ENCODE measurements at regions not wholly inside any gene's neighbourhood (a gene's known extent, or its start where the extent isn't known, plus 50 kb on each side); places are given as distances from the start of the nearest gene placed in this dataset.

GRCh38 chr2:60318544-60318943 is 234.9 kb downstream of the BCL11A start:
- no peak for DNase-seq

DNA sequence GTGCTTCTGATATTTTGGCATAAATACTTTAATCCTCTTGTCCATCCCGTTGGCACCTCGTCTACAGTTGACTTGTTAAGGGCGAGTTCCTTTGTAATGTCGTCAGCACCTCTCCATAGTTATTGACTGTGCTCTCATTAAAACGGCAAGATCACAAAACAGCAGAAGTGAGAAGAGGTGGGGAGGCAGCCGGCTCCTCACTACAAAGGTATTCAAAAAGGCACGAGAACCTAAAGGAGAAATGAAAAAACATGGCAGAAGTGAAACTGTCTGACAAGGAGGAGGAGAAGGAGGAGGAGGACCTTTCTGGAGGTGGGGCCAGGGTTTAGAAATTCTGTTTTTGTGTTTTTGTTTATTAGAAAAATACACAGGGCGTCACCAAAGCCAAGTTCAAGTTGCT is 235.6 kb downstream of the BCL11A start:
- DNase-seq, result no peak

DNA sequence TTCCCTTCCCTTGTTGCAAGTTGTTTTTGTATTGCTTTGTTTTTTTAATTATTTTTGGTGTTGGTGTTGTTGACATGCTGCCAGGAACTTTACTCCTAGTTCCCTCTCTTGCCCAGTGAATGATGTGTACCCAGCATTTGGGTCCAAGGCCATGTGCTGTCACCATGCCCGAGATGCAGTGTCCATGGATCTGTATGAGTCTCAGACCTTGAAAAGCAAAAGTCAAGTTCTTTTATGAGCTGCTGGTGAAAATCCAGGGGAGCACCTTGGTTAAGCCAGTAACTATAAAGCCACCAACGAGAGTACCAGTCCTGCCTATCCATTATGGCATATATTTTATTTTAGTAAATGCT is 236.4 kb downstream of the BCL11A start:
- DNase-seq, result no peak

DNA sequence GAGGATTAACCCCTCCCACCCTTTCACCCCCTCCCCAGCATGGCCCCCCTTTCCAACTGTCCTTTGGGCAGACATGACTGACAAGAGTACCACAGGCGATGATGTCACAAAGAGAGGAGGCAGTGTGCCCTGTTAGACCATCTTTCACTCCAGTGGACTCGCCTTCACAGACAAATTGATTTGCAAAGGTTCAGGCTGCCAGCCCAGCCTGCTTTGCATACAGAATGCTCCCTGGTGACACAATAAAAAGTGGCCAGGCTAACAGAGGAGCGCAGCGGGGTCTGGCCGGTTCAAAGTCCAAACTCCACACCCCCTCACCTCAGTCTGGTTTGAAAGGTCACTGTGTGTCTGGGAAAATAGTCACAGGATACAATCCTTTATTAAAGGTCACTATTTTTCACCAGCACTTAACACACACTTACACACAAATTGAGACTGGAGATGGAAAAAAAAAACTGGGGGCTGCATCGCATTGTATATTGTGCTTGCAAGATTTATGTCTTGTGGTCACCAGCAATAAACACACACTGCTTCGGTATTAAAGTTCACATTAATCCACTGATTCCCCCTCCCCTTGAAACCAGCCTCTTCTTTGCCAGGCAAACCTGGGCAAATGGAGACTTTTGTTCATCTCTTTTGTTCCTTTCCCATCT is 236.9 kb downstream of the BCL11A start:
- DNase-seq, result no peak

GRCh38 chr2:60313470-60314172 is 239.8 kb downstream of the BCL11A start:
- no peak for DNase-seq

GRCh38 chr2:60312618-60313017 is 240.8 kb downstream of the BCL11A start:
- peak; percentile 45 for DNase-seq

GRCh38 chr2:60311524-60311923 is 241.9 kb downstream of the BCL11A start:
- peak; percentile 16 for DNase-seq

DNA sequence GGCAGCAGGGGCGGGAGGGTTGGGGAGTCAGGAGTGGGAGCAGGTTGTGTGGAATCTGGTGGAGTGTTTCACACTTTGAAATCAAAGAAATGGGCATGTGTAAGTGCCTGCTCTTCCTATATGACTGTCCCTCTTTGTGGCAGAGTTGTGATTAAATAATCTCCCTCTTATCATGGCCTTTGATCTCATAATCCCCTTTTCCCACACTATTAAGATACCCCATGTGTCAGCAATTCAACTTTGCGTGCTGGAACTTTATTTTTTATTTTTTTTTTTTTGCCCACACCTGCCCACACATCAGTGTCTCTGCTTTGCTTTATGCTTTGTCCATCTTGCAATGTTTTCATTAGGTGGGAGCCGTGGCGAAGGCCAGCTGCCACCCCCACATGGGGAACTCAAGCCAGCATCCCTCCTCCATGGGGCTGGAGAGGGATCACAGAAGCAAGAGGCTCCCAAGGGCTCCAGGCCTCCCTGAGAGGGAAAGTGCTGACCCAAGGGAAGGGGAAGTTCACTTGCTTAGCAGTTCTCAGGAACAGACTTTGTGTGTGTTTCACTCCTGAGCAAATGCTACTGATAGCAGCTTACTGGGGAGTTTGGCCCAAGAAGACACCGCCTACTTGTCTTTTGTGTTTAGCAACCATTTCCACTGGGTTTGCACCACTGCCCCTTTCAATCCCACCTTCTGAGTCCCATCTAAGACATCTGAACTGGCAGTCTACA is 243.4 kb downstream of the BCL11A start:
- no peak for DNase-seq

GRCh38 chr2:60309336-60309735 is 244.1 kb downstream of the BCL11A start:
- no peak for DNase-seq

GRCh38 chr2:60306267-60306861 is 247.1 kb downstream of the BCL11A start:
- no peak for DNase-seq

- no peak for DNase-seq
Measured at GRCh38 chr2:60303680-60304079, 249.8 kb downstream of the BCL11A start.

GRCh38 chr2:60302377-60303126 is 250.9 kb downstream of the BCL11A start:
- DNase-seq, result no peak

GRCh38 chr2:60301726-60302125 is 251.7 kb downstream of the BCL11A start:
- DNase-seq, result no peak

GRCh38 chr2:60299179-60299578 is 254.3 kb downstream of the BCL11A start:
- DNase-seq, result no peak

- no peak for DNase-seq
Measured at GRCh38 chr2:60298006-60298696, 255.3 kb downstream of the BCL11A start.

DNA sequence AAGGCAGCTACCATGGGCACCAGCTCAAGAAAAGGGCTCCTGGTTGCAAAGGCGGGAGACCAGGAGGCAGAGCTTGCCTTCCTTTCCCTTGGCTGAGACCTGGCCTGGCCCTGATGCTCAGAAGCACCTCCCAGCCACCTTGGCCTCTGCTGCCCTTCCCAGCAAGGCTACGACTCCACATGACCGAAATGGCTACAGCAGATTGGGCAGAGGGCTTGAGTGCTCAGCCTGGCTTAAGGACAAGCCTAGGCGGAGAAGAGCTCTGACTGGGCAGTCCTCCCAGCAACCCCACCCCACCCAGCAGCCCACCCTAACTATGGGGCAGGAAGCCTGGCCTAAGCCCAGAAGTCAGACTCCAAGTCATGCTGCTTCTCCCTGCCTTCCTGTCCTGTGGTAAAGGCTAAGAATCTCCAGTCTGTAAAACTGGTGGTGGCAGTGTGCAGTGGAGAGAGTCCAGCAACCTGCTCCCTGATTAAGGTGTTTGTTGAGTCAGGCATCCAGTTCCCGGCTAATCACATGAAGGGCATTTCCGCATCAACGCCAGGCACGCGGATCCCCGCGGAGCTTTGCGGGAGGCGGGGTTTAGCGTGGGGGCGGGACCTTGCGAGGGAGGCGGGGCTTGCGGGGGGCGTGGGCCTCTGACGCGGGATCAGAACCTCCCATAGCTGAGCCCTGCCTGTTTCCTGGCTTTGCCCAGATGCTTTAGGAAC is 256.0 kb downstream of the BCL11A start:
- no peak for DNase-seq

DNA sequence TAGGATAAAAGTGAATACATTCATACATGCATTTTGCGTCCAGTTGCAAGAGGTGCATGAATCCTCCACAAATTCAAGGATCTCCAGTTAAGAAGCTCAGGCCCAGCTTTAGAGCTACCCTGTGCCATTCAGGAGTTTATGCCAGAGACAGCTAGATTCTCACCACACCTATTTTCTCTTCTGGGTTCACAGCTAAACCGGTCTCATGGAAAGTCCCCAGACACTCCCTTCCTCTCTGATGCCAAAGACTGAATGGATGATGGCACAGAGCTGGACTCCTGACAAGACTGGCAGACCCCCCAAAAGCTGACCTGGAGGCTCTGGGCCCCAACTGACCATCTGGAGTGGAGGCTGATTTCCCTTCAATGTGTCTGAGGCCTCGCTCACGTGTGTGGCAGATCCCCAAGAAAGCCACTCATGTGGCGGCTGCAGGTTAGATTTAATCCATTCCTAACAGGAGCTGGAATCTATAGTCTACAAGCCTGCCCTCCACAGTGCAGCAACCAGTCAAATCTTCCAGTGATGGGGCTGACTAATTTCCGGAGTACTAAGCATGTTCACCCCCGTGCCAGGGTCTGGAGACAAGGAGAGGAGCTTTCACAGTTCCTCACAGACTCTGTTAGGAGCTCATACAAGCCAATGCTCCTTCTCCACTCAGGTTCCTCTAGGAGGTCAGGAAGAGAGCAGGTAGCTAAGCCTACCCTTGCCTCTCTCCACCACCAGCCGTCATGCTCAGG is 257.1 kb downstream of the BCL11A start:
- DNase-seq, result no peak

DNA sequence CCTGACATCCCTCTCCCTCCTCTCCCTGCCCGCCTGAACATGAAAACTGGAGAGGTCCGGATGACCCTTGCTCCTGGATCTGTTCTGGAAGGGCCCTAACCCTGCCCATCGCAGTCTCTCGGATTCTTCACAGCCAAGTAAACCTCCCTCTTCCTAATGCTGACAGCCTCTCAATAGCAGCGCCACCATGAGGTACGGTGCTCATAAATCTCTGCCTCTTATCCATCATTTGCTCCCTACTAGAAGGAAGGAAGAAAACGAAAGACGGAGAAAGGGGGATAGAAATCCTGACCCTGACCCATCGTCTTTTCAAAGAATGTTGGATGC is 257.9 kb downstream of the BCL11A start:
- DNase-seq, result no peak

DNA sequence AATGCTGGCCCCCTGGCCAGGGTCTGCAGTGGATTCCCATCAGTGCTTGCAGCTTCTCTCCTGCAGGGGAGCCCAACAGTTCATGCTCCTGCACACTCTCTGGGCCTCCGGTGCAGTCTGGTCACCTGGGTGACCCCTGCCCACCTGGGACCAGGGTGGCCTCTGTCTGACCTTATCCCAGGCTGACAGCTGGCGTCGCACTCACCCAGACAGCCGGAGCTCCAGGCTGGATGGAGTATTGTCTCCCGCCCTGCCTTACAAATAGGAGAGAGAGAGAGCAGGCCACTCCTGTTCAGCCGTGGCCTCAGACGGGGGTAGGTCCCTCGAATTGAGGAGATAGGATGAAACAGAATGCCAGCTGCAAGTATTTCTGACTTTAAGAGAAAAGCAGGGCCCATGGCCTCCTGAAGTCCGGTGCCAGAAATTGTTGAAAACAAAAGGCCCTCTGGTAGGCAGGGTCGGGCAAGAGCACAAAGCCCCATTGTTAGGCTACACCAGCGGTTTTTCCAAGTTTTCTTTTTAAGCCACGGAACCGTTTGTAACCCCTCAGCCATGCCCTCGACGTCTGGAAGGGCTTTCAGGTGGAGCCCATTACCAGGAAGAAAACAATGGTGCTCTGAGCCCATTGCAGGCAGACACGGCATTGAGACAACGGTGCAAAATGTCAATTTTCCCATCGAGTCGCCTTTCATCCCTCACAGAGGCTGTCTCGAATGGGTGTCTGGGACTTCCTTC is 258.4 kb downstream of the BCL11A start:
- DNase-seq, result no peak

DNA sequence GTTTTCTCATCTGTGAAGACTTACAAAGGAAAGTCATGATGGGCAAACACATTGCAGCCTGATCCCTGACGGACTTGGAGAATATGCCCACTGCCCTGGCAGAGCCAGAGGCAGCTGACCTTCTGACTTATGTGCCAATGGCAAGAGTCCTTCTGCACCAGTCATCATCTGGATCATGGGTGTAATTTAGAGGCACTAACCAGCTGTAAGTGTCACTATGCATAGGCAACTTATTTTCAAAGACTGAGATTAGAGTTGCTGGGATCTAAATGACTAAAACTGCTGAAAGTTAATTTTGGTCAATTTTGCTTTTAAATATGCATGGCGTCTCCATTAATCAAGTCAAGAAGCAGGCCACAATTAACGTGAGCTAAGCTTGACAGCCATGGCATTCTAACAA is 261.2 kb downstream of the BCL11A start:
- DNase-seq, result peak; percentile 2
